Gastrocnemius medialis (tissue), 4 donors: ENCODE measurements at regions not wholly inside any gene's neighbourhood (a gene's known extent, or its start where the extent isn't known, plus 50 kb on each side); places are given as distances from the start of the nearest gene placed in this dataset.

Source experiments
- POLR2A ChIP-seq, 2 donors: fragments of 450-650 bp; IDR thresholded peaks; one replicate each; pipeline ENCODE4 v1.6.1; 2017; ENCODE audit warnings: antibody characterized with exemption in 2 of 2, mild to moderate bottlenecking in 2 of 2, moderate library complexity in 2 of 2
- TF ChIP-seq, protein P1 (sequence below), 5 experiments: fragments of 450-650 bp in 3 of 5; fragments of 200-600 bp in 2 of 5; sonication (generic) in 2 of 5; IDR thresholded peaks in 4 of 5; conservative IDR thresholded peaks in 1 of 5; 1 replicate in 4 of 5; 2 replicates in 1 of 5; pipeline ENCODE4 v1.5.1; 2016 to 2019; ENCODE audit warnings: antibody characterized with exemption in 5 of 5, mild to moderate bottlenecking in 3 of 5, moderate library complexity in 3 of 5

DNA sequence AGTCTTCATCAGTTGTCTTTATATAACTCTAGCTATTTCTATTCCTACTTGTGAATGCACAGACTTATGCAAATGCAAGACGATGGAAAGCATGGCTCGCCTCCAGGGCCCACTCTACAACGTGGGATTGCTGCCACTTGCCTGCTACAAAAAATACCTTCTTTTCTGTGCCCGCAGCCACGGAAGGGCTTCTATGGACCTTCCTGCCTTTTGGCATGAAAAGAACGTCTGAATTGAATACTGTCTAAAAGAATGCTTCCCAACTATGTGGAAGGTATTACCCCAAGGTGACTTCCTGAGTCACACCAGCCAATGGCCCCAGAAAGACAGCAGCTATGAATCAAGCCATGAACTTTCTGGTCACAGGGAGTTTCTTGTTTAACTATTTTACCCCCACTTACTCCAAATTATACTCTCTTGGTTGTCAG, 261.2 kb downstream of the HIVEP2 start:
- TF ChIP-seq, protein P1, sequence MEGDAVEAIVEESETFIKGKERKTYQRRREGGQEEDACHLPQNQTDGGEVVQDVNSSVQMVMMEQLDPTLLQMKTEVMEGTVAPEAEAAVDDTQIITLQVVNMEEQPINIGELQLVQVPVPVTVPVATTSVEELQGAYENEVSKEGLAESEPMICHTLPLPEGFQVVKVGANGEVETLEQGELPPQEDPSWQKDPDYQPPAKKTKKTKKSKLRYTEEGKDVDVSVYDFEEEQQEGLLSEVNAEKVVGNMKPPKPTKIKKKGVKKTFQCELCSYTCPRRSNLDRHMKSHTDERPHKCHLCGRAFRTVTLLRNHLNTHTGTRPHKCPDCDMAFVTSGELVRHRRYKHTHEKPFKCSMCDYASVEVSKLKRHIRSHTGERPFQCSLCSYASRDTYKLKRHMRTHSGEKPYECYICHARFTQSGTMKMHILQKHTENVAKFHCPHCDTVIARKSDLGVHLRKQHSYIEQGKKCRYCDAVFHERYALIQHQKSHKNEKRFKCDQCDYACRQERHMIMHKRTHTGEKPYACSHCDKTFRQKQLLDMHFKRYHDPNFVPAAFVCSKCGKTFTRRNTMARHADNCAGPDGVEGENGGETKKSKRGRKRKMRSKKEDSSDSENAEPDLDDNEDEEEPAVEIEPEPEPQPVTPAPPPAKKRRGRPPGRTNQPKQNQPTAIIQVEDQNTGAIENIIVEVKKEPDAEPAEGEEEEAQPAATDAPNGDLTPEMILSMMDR (IDR thresholded peaks at IDR 0.05 in 4 of 5, conservative IDR thresholded peaks at IDR 0.05 in 1 of 5): no peak
- TF ChIP-seq POLR2A (IDR thresholded peaks at IDR 0.05): no peak
